Endothelial cell of hepatic sinusoid (primary cell): ENCODE measurements at regions not wholly inside any gene's neighbourhood (a gene's known extent, or its start where the extent isn't known, plus 50 kb on each side); places are given as distances from the start of the nearest gene placed in this dataset.

Source experiments
- in situ Hi-C: cut with HindIII; loops from 2 replicates; pipeline ENCODE4 v1.10.0; 2017; ENCODE audit warnings: low sequenced_read_pairs

DNA sequence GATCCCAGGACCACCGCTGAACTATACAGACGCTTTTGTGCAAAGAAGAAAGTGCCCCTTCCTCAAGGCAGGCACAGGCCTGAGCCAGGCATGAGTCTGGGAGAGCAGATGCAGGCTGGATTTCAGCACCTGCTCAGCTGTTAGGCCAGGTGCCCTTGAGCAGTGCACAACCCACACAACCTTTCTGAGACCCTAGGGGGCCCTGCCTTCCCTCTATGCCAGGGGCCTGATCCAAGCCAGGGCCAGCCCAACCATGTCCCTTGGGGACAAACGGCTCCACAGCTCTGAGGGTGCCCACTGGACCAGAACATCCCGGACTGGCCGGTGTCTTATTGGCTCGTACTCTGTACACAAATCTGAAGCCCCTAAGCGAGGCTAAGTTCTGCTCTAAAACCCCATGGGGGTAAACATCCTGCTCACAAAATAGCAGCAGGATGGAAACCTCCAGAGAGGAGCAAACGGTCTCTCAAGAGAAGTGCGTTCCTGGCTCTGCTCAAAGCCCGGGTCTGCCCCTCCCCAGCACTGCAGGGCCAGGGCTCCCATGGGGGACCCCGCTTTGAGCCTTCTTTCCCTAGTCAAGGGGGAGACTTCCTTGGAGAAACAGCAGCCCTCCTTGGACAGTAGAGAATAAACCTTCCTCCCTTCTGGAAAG, 275.1 kb downstream of the NPHP4 start:
- in situ Hi-C loops, result no loop called here

DNA sequence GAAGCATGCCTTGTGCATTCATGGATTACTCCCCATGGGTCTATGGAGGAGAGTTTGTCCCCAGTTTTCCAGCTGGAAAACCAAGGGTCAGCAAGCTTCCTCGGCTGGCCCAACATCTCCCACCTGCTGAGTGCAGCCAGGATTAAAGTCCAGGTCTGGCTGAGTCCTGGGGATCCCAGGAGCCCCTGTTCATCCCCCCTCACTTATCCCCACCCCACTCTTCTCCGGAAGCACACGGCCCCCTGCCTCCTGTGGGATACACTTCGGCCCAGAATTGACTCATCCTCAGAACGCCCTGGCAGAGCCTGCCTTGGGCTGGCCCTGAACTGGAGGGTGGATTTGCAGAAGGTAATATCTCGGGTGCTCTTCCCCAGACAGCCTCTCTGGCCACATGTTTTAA, 276.1 kb downstream of the NPHP4 start:
- in situ Hi-C loops, result no loop called here

DNA sequence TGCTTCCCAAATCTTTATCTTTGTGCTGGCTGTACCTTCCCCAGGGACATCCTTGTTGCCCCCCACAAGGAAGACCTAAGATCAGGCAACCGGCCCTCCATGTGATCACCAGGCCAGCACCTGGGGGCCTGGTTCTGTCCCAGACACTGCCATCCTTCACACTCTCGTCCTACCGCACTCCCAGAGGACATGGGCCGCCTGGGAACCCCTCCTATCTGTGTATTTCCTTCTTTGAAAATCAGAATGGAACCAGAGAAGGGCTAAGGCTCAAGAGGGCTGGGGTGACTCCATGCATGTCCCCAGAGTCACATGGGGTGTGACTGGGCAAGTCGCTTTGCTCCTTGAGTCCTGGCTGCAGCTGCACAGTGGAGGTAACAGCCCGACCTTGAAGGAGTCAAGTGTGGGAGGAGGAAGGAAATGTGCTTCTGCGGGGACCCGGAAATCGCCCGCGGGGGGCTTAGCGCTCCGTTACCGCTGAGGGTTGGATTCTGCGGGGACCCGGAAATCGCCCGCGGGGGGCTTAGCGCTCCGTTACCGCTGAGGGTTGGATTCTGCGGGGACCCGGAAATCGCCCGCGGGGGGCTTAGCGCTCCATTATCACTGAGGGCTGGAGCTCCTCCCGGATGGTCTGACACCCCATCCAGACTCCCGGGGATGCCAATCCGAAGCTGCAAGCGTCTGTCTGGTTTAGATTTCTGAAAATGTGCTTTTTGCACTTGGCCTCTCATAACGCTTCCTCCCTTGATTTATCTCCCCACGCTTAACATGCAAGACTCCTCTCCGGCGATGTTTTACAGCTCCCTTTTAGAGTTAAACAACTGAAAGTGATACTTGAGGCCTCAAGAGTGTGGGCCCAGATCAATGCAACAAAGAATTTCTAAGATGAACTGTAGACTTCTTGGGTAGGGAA, 278.9 kb downstream of the NPHP4 start:
- in situ Hi-C loops, result no loop called here

DNA sequence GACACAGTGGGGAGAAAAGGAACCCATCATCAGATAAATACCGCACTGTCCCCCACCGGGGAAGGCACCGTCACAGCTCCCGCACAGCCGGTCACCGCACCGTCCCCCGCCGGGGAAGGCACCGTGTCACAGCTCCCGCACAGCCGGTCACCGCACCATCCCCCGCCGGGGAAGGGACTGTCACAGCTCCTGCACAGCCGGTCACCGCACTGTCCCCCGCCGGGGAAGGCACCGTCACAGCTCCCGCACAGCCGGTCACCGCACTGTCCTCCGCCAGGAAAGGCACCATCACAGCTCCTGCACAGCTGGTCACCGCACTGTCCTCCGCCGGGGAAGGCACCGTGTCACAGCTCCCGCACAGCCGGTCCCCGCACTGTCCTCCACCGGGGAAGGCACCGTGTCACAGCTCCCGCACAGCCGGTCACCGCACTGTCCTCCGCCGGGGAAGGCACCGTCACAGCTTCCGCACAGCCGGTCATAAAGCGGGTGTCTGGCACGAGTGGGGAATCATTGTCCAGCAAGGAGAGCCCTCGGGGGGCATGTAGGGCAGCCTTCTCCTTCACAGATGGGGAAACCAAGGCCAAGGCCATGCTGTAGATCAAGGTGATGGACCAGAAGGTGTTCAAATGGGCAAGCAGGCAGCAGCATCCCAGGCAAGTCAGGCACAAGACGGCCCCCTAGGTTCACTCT, 280.1 kb downstream of the NPHP4 start:
- in situ Hi-C loops, result no loop called here

DNA sequence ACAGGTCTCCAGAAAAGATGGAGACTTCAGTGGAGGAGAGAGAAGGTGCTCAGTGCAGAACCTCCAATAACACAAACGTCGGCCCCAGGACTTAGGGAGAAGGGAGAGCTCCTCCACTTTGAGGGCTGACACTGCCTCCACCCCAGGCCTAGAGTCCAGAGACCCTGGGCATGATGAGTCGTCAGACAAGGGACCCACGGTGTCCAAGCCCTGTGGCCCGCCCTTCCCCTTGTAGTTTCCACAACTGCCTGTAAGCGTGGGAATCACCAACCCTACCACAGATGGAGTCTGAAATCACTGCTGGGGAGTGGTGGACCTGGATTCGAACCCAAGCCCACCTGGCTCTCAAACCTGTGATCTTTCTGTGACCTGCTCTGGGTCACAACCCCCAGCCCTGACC, 281.1 kb downstream of the NPHP4 start:
- in situ Hi-C loops, result no loop called here

DNA sequence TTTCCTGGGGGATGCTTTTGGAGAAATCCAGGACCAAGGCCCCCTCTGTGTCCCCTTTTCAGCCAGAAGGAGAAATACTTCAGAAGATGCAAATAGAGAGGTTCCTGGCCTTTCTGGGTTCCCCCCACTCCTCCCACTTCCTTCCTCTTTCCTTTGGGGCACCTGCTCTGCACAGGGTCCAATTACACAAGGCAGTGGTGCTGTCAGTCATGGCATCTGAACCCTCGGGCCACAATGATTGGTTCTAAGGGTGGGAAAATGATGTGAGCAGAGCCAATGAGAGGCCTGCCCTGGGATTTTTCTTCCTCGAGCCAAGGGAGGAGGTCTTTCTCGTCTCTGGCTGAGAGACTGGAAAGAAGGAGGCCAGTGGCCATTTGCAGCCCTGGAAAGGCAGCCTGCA, 282.2 kb downstream of the NPHP4 start:
- in situ Hi-C loops, result no loop called here

DNA sequence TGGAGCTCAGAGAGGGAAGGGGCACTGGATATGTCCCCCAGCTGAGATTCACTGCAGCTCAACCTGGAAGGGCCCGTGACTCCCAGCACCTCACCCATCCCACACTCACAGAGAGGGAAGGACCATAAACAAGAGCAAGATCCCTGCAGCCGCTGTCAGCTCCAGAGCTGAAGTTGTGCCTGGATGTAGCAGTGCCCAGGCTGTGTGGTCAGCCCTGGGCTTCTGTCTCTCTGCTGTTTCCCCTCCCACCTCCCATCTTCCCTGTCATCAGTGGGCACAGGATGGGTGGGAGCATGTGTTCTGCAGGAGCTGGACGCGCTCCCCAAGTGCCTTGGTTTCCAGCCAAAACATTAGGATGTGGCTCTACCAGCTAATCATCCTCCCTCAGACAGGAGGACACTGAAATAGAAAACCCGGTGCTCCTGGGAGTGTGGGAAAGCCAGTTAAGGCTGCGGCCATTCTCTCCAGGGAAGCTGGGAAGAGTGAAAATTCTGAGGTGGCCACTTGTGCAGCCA, 282.7 kb downstream of the NPHP4 start:
- in situ Hi-C loops, result no loop called here

DNA sequence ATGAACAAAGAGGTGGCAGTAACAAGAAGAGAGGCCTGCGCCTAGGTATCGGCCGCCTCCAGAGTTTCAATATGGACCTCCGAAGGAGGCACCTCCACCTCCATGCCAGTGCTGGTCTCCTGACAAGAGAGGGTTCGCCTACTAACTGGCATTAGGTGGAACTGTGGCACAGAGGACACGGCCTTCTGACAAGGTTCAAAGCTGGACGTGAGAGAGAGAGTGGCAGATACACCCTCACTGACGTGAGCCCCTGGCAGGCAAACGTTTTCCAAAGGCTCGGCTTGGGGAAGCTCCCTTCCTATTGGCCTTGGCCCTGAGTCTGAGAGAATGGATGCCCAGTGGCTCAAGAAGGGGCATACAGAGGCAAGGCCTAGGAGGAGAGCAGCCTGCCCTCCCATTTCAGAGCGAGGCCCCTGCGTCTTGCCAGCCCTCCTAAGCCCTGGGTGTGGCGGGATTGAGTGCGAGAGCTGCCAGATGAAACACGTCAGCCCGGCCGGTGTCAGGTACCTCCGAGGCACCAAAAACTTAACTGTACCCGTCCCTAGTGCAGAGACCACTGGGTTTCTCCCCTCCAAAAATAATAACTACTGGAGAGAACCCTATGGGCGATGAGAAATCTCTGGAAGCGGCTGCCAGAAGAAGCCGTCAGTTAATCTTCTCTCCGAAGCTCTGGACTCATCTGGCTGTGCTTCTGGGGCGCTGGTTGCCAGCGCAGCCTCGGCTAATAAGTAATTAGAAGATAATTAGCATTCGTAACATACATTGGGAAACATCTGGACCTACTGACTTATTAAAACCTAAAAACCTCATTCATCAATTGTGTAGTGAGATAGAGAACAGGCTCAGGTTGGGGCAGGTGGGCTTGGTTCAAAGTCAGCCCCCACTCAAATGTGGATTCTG, 283.6 kb downstream of the NPHP4 start:
- in situ Hi-C loops, result no loop called here

DNA sequence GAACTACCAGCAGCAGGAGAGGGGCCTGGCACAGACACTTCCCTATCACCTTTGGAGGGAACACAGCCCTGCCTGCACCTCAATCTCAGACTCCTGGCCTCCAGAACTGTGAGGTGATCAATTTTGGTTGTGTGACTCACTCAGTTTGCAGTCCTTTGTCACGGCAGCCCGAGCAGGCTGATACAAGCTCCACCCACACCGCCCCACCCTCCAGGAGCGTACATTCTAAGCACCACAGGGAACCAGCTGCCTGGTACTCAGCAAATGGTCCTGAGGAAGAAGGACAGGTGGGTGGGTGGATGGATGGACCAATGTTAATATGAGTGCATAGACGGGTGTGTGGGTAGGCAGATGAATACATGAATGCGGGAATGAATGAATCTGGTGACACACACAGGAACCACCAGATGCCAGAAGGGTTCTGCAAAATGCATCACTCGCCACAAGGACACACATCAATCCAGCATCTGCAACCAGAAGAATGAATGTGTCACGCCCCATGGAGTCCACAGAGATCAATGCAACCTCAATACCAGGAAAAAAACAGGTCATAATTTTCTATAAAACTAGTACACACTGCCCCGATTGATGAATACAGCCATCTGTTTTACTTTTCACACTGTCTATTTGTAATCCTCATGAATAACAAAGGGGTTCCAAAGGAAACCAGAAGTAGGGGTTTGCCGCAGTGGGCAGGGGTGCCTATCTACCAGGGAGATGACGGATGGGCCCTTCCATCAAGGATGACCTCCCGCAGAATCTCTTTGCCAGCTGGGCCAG, 284.5 kb downstream of the NPHP4 start:
- in situ Hi-C loops, result no loop called here

DNA sequence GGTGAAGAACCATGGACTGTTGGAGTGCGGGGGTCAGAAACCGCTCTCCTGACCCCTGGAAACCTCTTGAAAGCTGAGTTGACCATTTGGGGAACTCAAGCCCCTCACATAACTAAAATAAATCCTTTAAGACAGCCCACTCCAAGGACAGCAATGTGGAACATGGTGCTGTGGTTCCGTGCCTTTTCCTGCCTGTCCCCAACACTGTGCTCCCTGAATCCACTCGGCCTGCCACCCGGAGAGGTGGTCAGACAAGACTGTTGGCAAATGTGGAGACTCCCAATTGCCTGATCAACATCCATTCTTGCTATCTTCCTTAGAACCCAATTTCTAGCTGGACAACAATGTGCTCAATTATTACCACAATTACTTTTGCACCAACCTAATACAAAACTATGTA, 286.0 kb downstream of the NPHP4 start:
- in situ Hi-C loops, result no loop called here

DNA sequence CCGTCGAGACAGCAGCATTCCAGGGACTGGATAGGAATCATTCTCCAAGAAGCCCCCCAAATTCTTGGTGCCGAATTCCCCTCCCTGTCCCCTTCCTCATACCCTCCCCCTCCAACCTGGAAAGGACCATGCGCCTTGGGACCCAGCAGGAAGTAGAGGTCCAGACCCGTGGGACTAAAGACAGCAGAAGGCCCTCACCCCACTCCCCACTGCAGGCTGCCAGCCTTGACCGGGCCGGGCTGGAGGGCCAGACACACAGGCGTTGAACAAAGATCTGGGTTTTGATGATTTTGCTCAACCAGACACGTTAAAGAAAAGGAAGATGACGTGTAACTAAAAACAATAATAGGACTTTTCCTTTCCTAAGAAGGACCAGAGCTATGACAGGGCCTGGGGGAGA, 286.5 kb downstream of the NPHP4 start:
- in situ Hi-C loops, result no loop called here

DNA sequence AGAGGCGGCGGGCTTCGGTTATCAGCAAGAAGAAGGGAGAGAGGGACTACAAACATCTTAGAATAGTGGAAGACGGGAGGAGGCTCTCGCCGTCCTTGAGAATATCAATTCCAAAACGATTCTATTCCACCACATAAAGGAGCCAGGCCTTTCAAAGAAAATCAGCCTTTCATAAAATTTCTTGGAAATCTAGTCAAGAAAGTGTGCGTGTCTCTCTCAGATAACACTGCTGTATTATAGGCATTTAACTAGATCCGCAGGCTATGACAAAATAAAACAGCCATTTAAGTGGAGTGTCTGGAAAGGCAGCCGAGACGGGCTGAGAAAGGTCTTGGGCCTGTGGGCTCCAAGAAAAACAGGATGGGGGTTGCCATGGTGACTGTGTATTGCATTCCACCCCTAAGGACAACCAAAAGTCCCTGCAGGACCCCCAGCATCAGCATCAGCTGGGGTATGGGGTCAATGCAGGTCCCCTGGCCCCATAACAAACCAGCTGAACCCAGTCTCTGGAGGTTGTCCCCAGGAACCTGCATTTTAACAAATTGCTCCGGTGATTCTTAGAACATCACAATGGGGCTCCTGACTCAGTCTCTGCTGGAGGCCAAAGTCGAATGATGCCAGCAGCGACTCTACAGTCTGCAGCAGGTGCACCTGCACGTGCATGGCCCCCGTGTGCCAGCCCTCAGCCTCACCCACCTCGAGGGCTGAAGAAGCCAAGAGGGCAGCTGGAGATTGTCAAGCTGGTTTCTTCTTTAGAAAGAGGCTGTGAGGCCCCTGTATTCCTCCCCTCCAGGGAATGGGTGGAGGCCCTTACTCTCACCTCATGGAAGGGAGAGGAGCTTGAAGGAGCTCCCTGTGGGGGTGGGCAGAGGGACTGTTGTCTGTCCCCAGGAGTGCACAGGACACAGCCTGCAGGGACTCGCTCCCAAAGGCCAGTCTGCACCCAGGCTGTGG, 287.4 kb downstream of the NPHP4 start:
- in situ Hi-C loops, result no loop called here

DNA sequence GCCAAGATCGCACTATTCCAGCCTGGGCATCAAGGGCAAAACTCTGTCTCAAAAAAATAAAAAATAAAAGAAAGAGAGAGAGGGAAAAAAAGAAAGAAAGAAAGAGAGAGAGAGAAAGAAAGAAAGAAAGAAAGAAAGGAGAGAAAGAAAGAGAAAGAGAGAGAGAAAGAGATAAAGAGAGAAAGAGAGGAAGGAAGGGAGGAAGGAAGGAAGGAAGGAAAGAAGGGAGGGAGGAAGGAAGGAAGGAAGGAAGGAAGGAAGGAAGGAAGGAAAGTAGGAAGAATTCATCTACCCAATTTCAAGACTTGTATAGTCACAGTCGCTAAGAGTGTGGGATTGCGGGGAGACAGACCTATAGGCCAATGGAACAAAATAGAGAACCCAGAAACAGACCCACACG, 290.6 kb downstream of the NPHP4 start:
- in situ Hi-C loops, result no loop called here

DNA sequence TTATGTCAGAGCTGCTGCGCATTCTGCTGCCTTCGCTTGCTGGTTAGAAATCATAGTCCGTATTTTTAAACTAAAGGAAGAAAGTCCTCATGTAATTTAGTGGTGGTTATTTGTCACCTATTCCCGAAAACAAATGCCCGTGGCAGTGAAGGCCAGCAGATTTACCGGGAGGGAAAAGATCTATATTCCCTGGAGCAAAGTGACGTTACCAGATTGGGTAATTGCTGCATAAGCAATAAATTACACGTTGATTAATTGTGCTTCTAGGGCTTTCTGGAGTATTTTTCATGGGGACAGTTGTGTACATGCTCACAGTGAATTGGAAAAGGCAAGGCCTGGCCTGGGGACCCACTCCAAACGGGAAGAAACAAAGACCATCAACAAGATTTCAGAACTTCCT, 298.7 kb downstream of the NPHP4 start:
- in situ Hi-C loops, result no loop called here

DNA sequence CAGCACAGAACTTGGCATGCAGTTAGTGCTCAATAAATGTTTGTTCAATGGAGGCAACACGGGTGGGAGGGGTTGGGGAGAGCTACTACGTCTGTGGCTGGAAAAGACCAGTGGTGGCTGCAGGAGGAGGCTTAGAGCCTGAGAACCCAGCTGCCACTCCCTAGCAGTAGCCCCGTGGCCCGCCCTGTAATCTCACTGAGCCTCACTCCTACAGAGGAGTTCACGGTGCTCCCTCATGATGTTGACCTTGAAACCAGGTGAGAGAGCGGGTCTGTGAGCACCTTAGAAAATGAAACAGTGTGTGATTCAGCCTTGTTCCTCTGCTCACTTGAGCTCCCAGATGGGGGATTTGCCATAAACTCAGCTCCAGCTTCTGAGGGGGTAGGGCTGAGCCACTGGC, 299.6 kb downstream of the NPHP4 start:
- in situ Hi-C loops, result no loop called here

DNA sequence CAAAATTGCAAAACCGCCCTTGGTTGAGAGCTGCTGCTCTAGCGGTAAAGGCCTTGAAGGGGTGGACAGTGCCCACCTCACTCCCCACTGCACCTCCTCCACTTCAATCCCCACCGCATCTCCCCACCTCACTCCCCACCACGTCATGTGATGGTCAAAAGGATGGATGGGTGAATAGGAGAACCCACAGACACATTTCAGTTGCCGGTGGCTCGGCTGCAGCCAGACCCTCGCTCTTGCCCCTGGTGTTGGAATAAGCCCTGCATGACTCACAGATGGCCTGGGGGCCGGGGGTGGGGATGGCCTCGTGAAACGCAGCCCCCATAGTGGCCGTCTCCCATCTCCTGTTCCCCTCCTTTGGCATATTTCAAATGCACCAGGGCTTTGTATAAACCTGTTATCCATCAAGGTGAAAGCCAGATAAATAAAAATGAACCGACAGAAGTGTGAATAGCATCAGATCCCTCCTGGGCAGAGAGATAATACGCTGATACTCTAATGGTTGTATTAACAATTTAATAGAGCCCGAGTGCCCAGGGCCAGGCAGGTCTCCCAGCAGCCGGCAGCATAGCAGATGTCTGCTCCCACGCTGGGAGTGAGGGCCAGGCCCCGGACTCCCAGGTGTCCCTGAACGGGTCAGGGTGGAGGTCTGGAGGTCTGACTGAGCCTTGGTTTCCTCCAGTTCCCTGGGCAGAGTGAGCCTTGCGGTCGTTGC, 300.3 kb downstream of the NPHP4 start:
- in situ Hi-C loops, result no loop called here

DNA sequence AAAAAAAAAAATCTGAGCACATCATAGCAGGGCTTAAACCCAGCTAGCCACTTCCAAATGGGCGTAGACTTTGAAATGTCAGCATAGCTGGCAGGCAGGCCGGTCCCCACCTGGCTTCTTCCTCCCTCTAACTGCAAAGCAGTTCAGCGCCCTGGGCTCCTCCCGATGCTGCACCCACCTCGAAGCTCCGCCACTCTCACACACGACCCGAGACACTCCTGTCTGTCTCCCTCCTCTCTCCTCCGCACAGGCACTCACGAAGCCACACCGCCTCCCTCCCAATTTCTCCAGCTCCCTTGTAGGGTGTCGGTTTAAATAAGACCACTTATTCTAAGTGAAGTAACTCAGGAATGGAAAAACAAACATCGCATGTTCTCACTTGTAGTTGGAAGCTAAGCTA, 301.3 kb downstream of the NPHP4 start:
- in situ Hi-C loops, result no loop called here

DNA sequence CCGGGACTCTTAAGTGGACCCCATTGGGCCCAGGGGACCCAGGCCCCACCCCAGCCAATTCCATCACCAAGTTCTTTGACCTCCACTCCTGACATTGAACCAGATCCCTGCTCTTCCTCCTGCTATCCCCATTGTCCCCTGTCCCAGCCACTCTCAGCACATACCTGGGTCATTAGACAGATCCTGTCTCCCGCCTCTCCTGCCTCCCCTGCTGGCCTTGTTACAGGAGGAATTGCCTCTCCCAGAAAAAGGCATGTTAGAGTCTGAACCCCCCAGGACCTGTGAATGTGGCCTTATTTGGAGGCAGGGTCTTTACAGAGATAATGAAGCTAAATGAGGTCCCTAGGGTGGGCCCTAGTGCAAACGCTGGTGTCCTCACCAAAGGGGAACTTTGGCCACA, 301.9 kb downstream of the NPHP4 start:
- in situ Hi-C loops, result no loop called here
